Mesenchymal stem cell (in vitro differentiated cells and primary cell): ENCODE measurements at regions not wholly inside any gene's neighbourhood (a gene's known extent, or its start where the extent isn't known, plus 50 kb on each side); places are given as distances from the start of the nearest gene placed in this dataset.

Experiments used
- DNase-seq: peaks from one replicate; pipeline ENCODE4 v3.0.0-alpha.2; 2013
- H2AFZ ChIP-seq: one replicate; pipeline ENCODE4 v1.6.1; 2013; ENCODE audit warnings: low read depth, mild to moderate bottlenecking, control low read depth, inconsistent platforms, low read length, moderate library complexity
- H2AK5ac ChIP-seq: 2 replicates; pipeline ENCODE4 v1.6.1; 2013; ENCODE audit warnings: low read length, moderate library complexity, mild to moderate bottlenecking, inconsistent platforms; ENCODE audit not compliant: severe bottlenecking
- H2BK120ac ChIP-seq: one replicate; pipeline ENCODE4 v1.6.1; 2013; ENCODE audit warnings: low read depth, mild to moderate bottlenecking, inconsistent platforms, low read length, moderate library complexity
- H2BK12ac ChIP-seq, 2 experiments: one replicate each; pipeline ENCODE4 v1.6.1; 2013; ENCODE audit warnings: inconsistent platforms in 2 of 2, low read length in 2 of 2, mild to moderate bottlenecking in 2 of 2, moderate library complexity in 2 of 2, control low read depth in 1 of 2
- H2BK15ac ChIP-seq: one replicate; pipeline ENCODE4 v1.6.1; 2013; ENCODE audit warnings: mild to moderate bottlenecking, low read depth, inconsistent platforms; ENCODE audit not compliant: poor library complexity, severe bottlenecking
- H2BK5ac ChIP-seq: 2 replicates; pipeline ENCODE4 v1.6.1; 2013; ENCODE audit warnings: low read depth, mild to moderate bottlenecking, low read length, control low read depth, inconsistent platforms; ENCODE audit not compliant: poor library complexity, severe bottlenecking
- H3K14ac ChIP-seq, 2 experiments: one replicate each; pipeline ENCODE4 v1.6.1; 2013; ENCODE audit warnings: inconsistent platforms in 2 of 2, low read length in 2 of 2, control low read depth in 1 of 2, mild to moderate bottlenecking in 1 of 2, moderate library complexity in 1 of 2
- H3K18ac ChIP-seq, 2 experiments: one replicate each; pipeline ENCODE4 v1.6.1; 2013; ENCODE audit warnings: inconsistent platforms in 2 of 2, low read length in 2 of 2, control low read depth in 1 of 2, low read depth in 1 of 2, mild to moderate bottlenecking in 1 of 2
- H3K23ac ChIP-seq, 2 experiments: one replicate each; pipeline ENCODE4 v1.6.1; 2013; ENCODE audit warnings: inconsistent platforms in 2 of 2, low read length in 2 of 2, mild to moderate bottlenecking in 2 of 2, moderate library complexity in 2 of 2, control low read depth in 1 of 2
- H3K27ac ChIP-seq: 2 replicates; pipeline ENCODE4 v1.5.1; 2013; ENCODE audit warnings: mild to moderate bottlenecking, moderate library complexity, low read length, control low read depth, inconsistent platforms; ENCODE audit not compliant: poor library complexity, severe bottlenecking
- H3K27me3 ChIP-seq, 2 experiments: 2 replicates each; pipeline versions ENCODE4 v1.6.1 to v1.7.0; 2013; ENCODE audit warnings: low read length in 2 of 2, mild to moderate bottlenecking in 2 of 2, moderate library complexity in 2 of 2, control low read depth in 1 of 2, inconsistent platforms in 1 of 2; ENCODE audit not compliant: control insufficient read depth in 1 of 2, insufficient read depth in 1 of 2
- H3K36me3 ChIP-seq, 2 experiments: 2 replicates each; pipeline versions ENCODE4 v1.6.1 to v1.7.0; 2013; ENCODE audit warnings: low read length in 2 of 2, control low read depth in 1 of 2, inconsistent platforms in 1 of 2, low read depth in 1 of 2, mild to moderate bottlenecking in 1 of 2; ENCODE audit not compliant: insufficient read depth in 2 of 2, control insufficient read depth in 1 of 2
- H3K4ac ChIP-seq, 2 experiments: one replicate each; pipeline ENCODE4 v1.6.1; 2013; ENCODE audit warnings: inconsistent platforms in 2 of 2, low read length in 2 of 2, mild to moderate bottlenecking in 2 of 2, moderate library complexity in 2 of 2, control low read depth in 1 of 2, low read depth in 1 of 2
- H3K4me1 ChIP-seq: 2 replicates; pipeline ENCODE4 v1.6.1; 2013; ENCODE audit warnings: low read depth, low read length, control low read depth; ENCODE audit not compliant: control insufficient read depth, insufficient read depth
- H3K4me2 ChIP-seq: 2 replicates; pipeline ENCODE4 v1.6.1; 2013; ENCODE audit warnings: low read length, mild to moderate bottlenecking, inconsistent platforms; ENCODE audit not compliant: poor library complexity, severe bottlenecking
- H3K4me3 ChIP-seq, 2 experiments: 2 replicates each; pipeline versions ENCODE4 v1.5.1 to v1.7.0; 2013; ENCODE audit warnings: low read length in 2 of 2, mild to moderate bottlenecking in 2 of 2, control low read depth in 1 of 2, low read depth in 1 of 2; ENCODE audit not compliant: insufficient read depth in 1 of 2
- H3K79me1 ChIP-seq: replicated peaks from 2 replicates; pipeline ENCODE4 v1.6.1; 2013; ENCODE audit warnings: mild to moderate bottlenecking, control low read depth, low read length, inconsistent platforms; ENCODE audit not compliant: poor library complexity, severe bottlenecking
- H3K9ac ChIP-seq: 2 replicates; pipeline ENCODE4 v1.7.0; 2013; ENCODE audit warnings: mild to moderate bottlenecking, low read length, moderate library complexity
- H3K9me3 ChIP-seq: 2 replicates; pipeline ENCODE4 v1.7.0; 2013; ENCODE audit warnings: mild to moderate bottlenecking, low read length; ENCODE audit not compliant: control insufficient read depth
- H4K8ac ChIP-seq: one replicate; pipeline ENCODE4 v1.6.1; 2013; ENCODE audit warnings: inconsistent platforms, mild to moderate bottlenecking, low read length, moderate library complexity
- H4K91ac ChIP-seq: one replicate; pipeline ENCODE4 v1.6.1; 2013; ENCODE audit warnings: mild to moderate bottlenecking, low read length, inconsistent platforms
- WGBS: methylation state at CpG from one replicate; pipeline ENCODE4 v1.1.7; 2013; ENCODE audit warnings: mixed read lengths; 5-methylcytosine and 5-hydroxymethylcytosine counted together

GRCh38 chr4:128524311-128524710, 236.7 kb upstream of the PGRMC2 start:
- Histone ChIP-seq H4K8ac (peak overlapping the region; percentile 81), H3K9me3 (no peaks in the 10 kb centered on the region), H3K4me1 (peaks cover 12% of the 10 kb centered on the region), H3K79me1 (no peaks in the 10 kb centered on the region), H3K4me3 (no peak overlapping the region), H3K4ac (no peak overlapping the region), H2AK5ac (peak overlapping the region; percentile 70), H2BK12ac (peak overlapping the region in 1 of 2 experiments; percentile 78), H2BK15ac (peak overlapping the region; percentile 29), H4K91ac (peak overlapping the region; percentile 36), H3K9ac (peak overlapping the region; percentile 81), H3K23ac (no peak overlapping the region), H3K4me2 (no peak overlapping the region), H3K27ac (peak overlapping the region; percentile 53), H3K27me3 (no peaks in the 10 kb centered on the region), H3K14ac (no peak overlapping the region), H2AFZ (peak overlapping the region; percentile 18), H2BK120ac (no peak overlapping the region), H3K18ac (peak overlapping the region; percentile 10 to 63), H3K36me3 (peaks cover 0 to 7% of the 10 kb centered on the region in 2 experiments), H2BK5ac (peak overlapping the region; percentile 40)
- WGBS: 50% methylated on average over 5 of the region's 6 CpGs
- DNase-seq: peak; percentile 50

- Histone ChIP-seq H3K4me2 (no peak overlapping the region), H2AFZ (no peak overlapping the region), H3K18ac (no peak overlapping the region), H3K4me1 (peaks cover 13% of the 10 kb centered on the region), H3K4ac (no peak overlapping the region), H2BK120ac (no peak overlapping the region), H4K8ac (no peak overlapping the region), H2AK5ac (peak overlapping the region; percentile 57), H2BK5ac (no peak overlapping the region), H3K36me3 (peaks cover 0 to 7% of the 10 kb centered on the region in 2 experiments), H3K9ac (no peak overlapping the region), H3K9me3 (no peaks in the 10 kb centered on the region), H3K27me3 (no peaks in the 10 kb centered on the region), H3K4me3 (no peak overlapping the region), H2BK12ac (no peak overlapping the region), H3K23ac (no peak overlapping the region), H3K14ac (no peak overlapping the region), H3K79me1 (no peaks in the 10 kb centered on the region), H3K27ac (peak overlapping the region; percentile 45), H2BK15ac (no peak overlapping the region), H4K91ac (peak overlapping the region; percentile 9)
- peak; percentile 37 for DNase-seq
- WGBS: 41% methylated on average over 4 of the region's 4 CpGs
Observed at GRCh38 chr4:128521648-128522111, 234.1 kb upstream of the PGRMC2 start.

- WGBS: no CpG with 5 or more reads among the region's 2 CpGs
- no peaks in the 10 kb centered on the region for H3K9me3 ChIP-seq
- H3K4me2 ChIP-seq: no peak overlapping the region
- no peak overlapping the region for H3K4ac ChIP-seq
- peak overlapping the region; percentile 58 for H3K27ac ChIP-seq
- no peak overlapping the region for H3K9ac ChIP-seq
- no peak overlapping the region for H2AFZ ChIP-seq
- no peaks in the 10 kb centered on the region for H3K79me1 ChIP-seq
- peaks cover 0 to 7% of the 10 kb centered on the region in 2 experiments for H3K36me3 ChIP-seq
- H2BK15ac ChIP-seq: no peak overlapping the region
- H3K18ac ChIP-seq: no peak overlapping the region
- no peak overlapping the region for H3K4me3 ChIP-seq
- peak; percentile 51 for DNase-seq
- no peak overlapping the region for H3K23ac ChIP-seq
- H2BK5ac ChIP-seq: no peak overlapping the region
- peaks cover 13% of the 10 kb centered on the region for H3K4me1 ChIP-seq
- no peak overlapping the region for H2BK12ac ChIP-seq
- no peaks in the 10 kb centered on the region for H3K27me3 ChIP-seq
- H2BK120ac ChIP-seq: no peak overlapping the region
- no peak overlapping the region for H3K14ac ChIP-seq
- H2AK5ac ChIP-seq: no peak overlapping the region
- H4K91ac ChIP-seq: no peak overlapping the region
- H4K8ac ChIP-seq: no peak overlapping the region
Observed at GRCh38 chr4:128521156-128521555, 233.5 kb upstream of the PGRMC2 start.

- no peak overlapping the region for H2BK5ac ChIP-seq
- H3K23ac ChIP-seq: no peak overlapping the region
- no peak overlapping the region for H2AFZ ChIP-seq
- H3K36me3 ChIP-seq: peaks cover 0 to 7% of the 10 kb centered on the region in 2 experiments
- H2BK15ac ChIP-seq: peak overlapping the region; percentile 53
- H3K9ac ChIP-seq: peak overlapping the region; percentile 76
- H3K79me1 ChIP-seq: no peaks in the 10 kb centered on the region
- peak overlapping the region; percentile 72 to 74 for H3K18ac ChIP-seq
- peak overlapping the region; percentile 98 for H2AK5ac ChIP-seq
- 94% methylated on average over 7 of the region's 7 CpGs for WGBS
- H4K8ac ChIP-seq: no peak overlapping the region
- no peak overlapping the region for H2BK120ac ChIP-seq
- H3K4me2 ChIP-seq: no peak overlapping the region
- H3K14ac ChIP-seq: peak overlapping the region in 1 of 2 experiments; percentile 37
- peak overlapping the region; percentile 86 for H4K91ac ChIP-seq
- peaks cover 9% of the 10 kb centered on the region for H3K4me1 ChIP-seq
- no peak for DNase-seq
- H3K27me3 ChIP-seq: no peaks in the 10 kb centered on the region
- peak overlapping the region; percentile 88 to 93 for H2BK12ac ChIP-seq
- no peak overlapping the region for H3K4me3 ChIP-seq
- no peaks in the 10 kb centered on the region for H3K9me3 ChIP-seq
- peak overlapping the region; percentile 97 for H3K27ac ChIP-seq
- H3K4ac ChIP-seq: peak overlapping the region in 1 of 2 experiments; percentile 49
Observed at GRCh38 chr4:128519163-128519830, 231.7 kb upstream of the PGRMC2 start.
